Right hindlimb (tissue), 1 donor: ENCODE measurements at regions not wholly inside any gene's neighbourhood (a gene's known extent, or its start where the extent isn't known, plus 50 kb on each side); places are given as distances from the start of the nearest gene placed in this dataset.
A peak's percentile ranks its signal among the peaks of the same experiment; 100 is the strongest.

ENCODE experiments used
- DNase-seq: peaks from one replicate; pipeline ENCODE4 v3.0.0-alpha.2; 2018

DNA sequence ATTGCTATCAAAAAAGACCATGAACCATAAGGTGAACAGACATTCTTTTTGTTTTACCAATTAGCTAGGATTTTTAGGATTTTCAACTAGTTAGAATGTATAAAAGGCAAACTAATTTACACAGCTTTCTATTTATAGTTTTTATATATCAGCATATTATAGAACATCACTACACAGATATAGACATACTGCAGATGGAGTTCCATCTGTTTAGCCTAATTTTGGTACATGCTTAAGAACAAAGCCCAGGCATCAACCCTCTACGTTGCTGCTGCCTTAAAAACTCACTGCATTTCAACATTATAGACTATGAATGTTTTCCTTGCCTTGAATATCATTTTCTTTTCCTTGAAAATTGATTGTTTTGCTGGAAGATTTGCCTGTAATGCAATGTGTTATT is 2227.5 kb upstream of the C9orf72 start:
- DNase-seq: no peak

DNA sequence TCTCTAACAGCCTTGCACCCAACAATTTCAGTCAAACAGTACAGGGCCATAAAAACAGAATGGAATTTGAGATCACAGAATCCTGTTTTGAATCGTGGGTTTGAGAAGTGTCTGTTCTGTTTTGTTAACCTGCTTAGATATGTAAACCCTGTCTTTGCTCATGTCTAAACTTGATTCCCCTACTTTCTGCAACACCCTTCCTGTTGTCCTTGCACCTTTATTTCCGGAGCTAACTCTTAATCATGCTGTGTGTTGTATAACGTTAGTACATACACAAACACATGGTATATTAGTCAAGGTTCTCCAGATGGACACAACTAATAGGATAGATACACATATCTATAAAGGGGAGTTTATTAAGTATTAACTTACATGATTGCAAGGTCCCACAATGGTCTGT is 2229.2 kb upstream of the C9orf72 start:
- DNase-seq: no peak

DNA sequence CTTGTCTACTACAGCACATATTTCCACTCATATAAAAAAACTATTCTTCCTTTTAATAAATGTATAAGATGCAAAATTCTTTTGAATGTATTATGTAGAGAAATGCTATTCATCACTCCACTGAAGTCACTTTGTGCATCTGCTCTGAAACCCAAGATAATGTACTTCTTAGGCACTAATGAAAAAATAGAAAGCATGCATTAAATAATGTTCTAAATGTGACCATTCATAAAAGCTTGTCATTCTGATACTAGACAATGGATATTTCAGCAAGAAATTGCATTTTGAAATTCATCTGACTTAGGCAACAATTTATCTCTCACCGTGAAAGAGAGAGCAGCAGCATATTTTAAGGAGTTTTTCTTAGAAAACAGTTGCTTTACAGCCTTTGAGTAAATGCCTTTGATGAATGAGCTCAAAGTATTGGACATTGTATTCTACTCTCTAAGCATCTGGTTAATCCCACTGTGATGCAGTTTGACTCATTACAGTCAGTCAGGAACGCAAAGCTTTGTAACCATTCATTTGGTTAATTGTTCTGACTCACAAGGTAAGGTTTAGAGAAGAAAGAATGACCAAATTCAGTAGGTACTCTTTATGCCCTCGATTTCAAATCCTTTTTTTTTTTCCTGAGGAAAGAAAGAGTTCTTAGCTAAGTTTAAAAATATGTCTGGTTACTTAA is 2233.8 kb upstream of the C9orf72 start:
- DNase-seq: no peak

- no peak for DNase-seq
These were observed 2243.8 kb upstream of the C9orf72 start for GRCh38 chr9:29816954-29817703.

- DNase-seq: no peak
These were observed 2249.2 kb upstream of the C9orf72 start for GRCh38 chr9:29822458-29822857.

GRCh38 chr9:29826421-29826820 is 2253.1 kb upstream of the C9orf72 start:
- DNase-seq: no peak

GRCh38 chr9:29830821-29831220 is 2257.5 kb upstream of the C9orf72 start:
- peak; percentile 50 for DNase-seq

DNA sequence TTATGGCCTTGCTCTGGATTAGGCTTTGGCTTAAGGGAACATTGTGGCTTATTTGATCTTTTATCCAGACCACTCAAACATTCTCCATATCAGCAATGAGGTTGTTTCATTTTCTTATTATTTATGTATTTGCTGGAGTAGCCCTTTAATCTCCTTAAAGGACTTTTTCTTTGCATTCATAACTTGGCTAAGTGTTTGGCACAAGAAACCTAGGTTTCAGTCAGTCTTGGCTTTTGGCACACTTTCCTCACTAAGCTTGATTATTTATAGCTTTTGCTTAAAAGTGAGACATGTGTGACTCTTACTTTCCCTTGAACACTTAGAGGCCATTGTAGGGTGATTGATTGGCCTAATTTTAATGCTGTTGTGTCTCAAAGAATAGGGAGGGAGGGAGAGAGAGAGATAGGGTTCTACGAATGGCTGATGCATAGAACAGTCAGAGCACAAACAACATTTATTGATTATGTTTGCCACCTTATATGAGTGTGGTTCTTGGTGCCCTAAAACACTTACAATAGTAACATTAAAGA is 2265.3 kb upstream of the C9orf72 start:
- DNase-seq: no peak

GRCh38 chr9:29844251-29844650 is 2271.0 kb upstream of the C9orf72 start:
- DNase-seq: no peak

- no peak for DNase-seq
These were observed 2277.4 kb upstream of the C9orf72 start for GRCh38 chr9:29850664-29851063.

GRCh38 chr9:29861803-29862202 is 2288.5 kb upstream of the C9orf72 start:
- no peak for DNase-seq

- no peak for DNase-seq
These were observed 2292.6 kb upstream of the C9orf72 start for GRCh38 chr9:29865764-29866313.

- DNase-seq: no peak
These were observed 2293.3 kb upstream of the C9orf72 start for GRCh38 chr9:29866556-29866955.

- no peak for DNase-seq
These were observed 2300.3 kb upstream of the C9orf72 start for GRCh38 chr9:29873579-29873978.

GRCh38 chr9:29875547-29875946 is 2302.3 kb upstream of the C9orf72 start:
- no peak for DNase-seq

- no peak for DNase-seq
These were observed 2309.5 kb upstream of the C9orf72 start for GRCh38 chr9:29882767-29883166.

DNA sequence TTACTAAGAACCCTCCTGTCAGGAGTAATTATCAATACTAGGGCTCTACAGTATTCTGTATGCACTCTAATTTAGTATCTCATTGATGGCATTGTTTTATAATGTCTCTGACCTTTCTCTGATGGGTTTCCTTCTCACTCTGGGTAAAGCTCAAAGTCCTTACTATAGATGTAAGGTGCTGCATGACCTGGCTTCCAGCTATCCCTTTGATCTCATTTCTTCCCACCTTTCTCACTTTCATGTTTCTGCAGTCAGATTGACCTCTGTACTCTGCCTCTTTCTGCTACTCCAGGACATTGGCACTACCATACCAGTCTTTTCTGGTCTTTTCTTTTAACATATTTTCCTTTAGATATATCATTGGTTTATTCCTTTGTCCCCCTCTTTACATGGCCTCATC is 2332.8 kb upstream of the C9orf72 start:
- no peak for DNase-seq

- DNase-seq: no peak
These were observed 2354.8 kb upstream of the C9orf72 start for GRCh38 chr9:29928072-29928471.

DNA sequence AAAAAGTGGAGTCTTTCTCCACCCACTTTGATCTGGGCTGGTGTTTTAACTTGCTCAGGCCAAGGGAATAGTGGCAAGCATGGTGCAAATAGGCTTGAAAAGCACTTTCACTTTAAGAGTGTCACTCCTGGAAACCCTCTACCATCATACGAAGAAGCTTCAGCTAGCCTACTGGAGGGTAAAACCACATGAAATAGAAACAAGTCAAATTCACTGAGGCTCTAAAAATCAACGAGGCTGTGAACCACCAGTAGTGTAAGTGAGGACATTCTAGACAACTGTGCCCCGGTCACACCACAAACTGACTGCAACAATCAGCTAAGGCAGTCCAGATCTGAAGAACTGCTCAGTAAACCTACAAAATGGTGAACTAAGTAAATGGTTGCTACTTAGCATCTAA is 2366.3 kb upstream of the C9orf72 start:
- no peak for DNase-seq

DNA sequence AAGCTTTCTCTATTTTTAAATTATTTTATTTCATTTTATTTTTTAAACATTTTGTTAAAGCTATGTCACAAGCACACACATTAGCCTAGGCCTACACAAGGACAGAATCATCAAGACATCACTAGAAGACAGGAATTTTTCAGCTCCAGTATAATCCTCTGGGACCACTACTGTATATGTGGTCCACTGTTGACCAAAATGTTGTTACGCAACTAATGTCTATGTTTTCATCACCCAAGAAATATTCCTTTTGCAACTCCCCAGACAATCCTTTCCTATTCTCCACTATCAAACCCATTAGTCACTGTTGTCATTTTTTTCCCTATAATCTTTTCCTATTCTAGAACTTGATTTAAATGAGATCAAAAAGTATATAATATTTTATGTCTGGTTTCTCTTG is 2371.7 kb upstream of the C9orf72 start:
- no peak for DNase-seq

GRCh38 chr9:29958469-29958868 is 2385.2 kb upstream of the C9orf72 start:
- DNase-seq: no peak

DNA sequence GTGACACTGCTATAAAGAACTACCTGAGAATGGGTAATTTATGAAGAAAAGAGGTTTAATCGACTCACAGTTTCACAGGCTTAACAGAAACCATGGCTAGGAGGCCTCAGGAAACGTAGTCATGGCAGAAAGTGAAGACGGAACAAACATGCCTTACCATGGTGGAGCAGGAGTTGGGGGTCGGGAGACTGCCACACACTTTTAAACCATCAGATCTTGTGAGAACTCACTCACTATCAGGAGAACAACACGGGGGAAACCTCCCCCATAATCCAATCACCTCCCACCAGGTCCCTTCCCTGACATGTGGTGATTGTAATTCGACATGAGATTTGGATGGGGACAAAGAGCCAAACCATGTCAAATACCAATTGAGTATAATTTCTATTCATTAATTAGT is 2392.6 kb upstream of the C9orf72 start:
- no peak for DNase-seq

DNA sequence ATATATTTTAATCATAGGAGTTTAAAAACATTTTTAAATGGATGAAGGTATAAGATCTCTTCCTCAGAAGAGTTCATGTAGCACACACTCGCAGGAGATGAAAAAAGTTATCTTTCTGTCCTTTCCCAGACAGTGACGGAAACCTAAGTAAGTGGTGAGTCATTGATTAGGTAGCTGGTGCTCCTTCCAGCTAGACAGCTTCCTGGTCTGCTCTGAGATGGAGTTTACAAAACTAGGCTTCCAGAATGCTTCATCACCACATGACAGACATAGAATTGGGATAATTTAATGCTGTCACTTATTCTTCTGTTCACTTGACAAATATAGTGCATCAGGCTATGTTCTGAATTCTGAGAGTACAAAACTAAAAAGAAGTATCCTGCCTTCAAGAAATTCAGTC is 2393.0 kb upstream of the C9orf72 start:
- DNase-seq: no peak

DNA sequence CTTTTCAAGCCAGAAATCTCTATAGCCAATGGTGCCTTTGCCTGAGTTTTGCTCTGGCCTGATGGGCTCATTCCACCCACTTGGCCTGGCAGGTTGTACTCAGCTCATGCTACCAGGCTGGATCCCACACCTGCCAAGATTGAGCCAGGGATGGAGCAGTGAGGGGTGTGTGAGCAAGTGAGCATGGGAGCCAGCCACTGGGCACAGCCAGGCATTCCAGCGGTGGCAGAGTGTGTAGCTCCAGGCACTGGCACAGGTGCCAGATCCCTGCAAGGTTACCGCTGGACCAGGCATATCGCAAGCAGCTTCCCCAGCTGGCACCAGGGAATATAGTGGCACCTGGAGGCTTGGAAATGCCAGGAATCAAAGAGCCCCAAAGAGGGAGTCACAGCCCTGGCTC is 2395.6 kb upstream of the C9orf72 start:
- DNase-seq: no peak
